HG02759 (cell line): ENCODE measurements at regions not wholly inside any gene's neighbourhood (a gene's known extent, or its start where the extent isn't known, plus 50 kb on each side); places are given as distances from the start of the nearest gene placed in this dataset.
"Not testable (repeated sequence)": the region's sequence is repeated elsewhere in the genome, so short reads cannot be mapped to it uniquely, and the experiment has no call there.

ENCODE experiments used
- ATAC-seq: cut with Tn5 transposase; IDR thresholded peaks from one replicate; pipeline ENCODE4 v1.9.1; 2021; ENCODE audit warnings: mild to moderate bottlenecking, moderate library complexity; ENCODE audit not compliant: unreplicated experiment

DNA sequence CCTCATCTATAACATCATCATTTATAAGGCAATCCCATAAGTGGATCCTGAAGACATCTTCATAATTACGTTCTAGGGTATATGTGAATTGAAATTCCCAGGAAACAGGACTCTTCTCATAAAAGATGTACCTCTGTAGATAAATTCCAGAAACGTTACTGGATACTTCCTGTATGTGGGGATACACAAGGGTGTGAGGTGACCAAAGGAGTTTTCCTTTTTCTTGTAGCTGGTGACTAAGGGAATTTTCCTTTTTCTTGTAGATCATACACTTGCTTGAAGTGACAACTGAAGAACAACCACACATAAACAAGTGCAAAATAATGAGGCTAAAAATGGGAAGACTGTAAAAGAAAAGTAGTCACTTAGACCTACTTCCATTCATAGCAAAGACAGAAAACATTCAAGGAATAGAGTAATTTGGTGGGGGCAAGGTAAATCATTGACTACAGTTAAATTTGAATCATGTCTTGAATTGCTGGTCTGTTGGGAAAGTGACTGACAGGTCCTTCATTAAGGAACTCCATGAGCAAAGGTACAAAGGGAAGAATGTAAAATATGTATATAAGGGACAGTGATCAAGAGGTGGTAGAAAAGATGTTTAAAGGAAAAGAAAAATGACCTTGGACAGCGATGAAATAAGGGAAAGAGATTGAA is 53.2 kb upstream of the UBE2E3 start:
- no peak for ATAC-seq

DNA sequence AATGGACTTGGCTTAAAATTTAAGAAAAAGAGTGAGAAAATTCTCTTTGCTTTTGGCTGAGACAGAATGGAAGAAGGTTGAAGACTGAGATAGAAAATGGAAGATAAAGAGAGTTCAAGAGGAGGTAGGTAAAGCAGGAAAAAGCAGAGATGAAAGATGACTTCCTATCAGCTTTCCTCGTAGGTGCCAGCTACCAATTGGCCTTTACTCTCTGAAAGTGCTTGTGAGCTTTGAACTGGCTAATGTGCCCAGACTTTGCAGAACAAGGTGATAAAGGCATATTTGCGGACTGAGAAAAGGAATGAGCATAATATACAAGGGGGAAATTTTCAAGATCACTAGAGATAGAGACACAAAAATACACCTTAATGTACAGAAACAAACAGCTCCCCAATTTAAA is 54.7 kb upstream of the UBE2E3 start:
- ATAC-seq, result no peak

DNA sequence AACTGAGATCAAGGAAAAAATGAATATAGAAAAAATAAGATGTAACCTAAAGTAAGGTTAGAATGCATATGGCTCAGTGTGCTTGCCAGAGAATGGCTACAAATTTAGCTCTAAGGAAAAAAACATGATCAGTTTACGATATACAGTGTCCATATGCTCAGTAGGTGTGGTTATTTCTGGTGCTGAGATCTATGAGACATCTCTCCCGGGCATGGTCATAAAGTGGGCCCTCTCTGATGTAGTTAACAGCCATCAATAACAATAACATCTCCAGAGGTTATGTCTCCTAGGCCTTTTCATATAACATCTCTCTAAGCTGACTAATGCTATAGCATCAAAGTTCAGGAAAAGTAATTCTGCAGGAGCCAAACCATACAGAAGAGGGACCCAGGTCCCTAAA is 56.3 kb upstream of the UBE2E3 start:
- ATAC-seq, result no peak

DNA sequence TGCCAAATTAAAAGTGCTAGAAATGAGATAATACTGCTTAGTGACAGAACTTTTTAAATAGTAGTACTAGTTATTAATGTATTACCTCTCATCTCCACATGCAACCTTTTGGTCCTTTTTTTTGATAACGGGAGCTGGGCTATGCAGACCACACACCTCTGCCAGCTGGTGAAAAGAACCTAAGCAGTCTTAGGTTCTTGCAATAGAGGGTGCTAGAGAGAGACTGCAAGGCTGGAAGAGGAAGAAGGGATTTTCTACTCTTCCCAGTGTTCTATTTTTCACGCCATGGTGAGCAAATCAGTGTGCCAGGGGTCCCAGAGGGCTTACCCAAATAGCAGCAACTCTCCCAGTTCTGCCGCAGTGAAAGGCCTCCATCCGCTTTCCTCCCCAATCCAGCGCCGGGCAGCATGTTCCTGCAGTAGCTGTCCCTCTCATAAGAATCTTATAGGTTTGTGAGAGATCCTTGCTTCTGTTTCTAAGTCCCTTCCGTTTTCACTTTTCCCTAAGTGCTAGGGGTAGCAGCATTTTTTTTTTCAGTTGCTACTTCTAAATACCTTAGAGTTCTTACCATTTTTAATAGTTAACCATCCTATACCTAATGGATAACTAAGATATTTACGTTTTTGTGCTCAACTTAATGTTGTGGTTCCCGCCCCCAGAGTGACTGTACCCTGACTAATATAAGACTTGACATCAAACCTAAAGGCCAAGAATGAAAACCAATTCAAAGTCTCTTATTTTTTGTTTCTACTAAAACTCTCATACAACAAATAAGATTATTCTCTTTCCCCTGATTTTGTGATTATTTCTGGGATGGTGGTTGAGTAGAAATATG is 69.4 kb upstream of the UBE2E3 start:
- no peak for ATAC-seq

DNA sequence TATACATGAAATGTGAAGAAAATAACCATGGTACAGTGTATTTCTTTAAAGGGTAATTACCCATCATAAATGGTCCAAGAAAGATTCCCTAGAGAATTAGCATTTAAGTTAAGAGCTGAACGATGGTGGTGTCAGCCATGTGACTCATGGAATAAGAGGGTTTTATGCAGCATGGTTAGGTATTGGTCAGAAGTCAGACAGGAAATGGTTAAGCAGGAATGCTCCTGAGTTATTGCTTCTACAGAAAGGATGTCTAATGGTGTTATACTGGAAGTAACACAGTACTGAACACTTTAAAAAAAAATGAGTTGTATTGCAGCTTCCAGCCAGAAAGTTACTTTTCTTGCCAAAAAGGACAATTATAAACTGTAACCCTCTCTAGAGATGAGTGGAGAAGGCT is 72.7 kb upstream of the UBE2E3 start:
- ATAC-seq, result no peak

DNA sequence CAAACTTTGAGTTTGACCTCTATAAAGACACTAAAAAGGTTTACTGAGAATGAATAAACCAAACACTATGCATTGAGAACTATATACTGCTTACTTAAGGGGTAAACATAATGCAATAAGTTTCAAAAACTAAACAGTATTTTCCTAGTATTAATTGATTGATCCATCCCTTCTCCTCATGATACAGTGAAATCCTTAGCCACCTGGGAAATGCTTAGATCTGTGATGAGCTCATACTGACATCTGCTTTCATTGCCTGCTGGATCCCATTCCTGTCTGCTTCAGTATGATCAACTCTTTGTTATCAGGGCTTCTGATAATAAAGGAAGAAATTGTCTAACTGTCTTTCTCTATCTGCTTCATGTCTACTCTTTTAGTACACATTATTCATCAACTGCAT is 74.9 kb upstream of the UBE2E3 start:
- no peak for ATAC-seq

DNA sequence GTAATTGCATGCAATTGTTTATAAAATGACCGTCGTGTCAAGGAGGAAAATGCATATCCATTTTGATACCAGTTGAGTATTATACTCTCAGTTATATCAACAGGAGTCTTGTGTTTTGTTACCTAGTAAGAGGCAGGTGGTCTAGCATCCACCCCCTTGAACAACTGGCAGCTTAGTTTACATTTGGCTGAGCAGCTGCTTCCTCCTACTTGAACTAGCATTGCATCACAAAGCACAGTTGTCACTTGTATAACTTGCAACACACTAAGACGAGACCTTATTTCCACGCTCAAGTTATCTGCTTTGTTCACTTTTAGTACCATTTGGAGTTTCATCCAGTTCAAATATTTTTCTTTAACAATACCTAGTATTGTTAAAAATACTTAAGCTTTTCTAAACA is 75.4 kb upstream of the UBE2E3 start:
- ATAC-seq, result no peak

DNA sequence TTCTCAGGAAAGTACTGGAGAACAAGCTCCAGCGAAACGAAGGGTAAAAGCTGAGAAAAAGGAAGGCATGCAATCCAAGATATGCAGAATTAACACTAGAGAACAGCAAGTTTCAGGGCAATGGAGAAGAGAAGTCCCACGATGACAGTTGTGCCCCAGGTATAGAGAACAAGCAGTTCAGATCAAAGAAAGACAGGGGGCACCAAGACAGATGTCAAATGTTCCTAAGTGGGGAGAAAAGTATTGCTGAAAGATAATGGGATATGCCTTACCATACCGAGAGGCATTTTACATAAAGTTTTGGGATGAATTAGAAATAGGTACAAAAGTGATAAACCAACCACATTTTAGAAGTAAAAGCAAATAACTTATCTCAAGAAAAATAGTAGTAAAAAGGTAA is 79.1 kb upstream of the UBE2E3 start:
- ATAC-seq, result no peak

DNA sequence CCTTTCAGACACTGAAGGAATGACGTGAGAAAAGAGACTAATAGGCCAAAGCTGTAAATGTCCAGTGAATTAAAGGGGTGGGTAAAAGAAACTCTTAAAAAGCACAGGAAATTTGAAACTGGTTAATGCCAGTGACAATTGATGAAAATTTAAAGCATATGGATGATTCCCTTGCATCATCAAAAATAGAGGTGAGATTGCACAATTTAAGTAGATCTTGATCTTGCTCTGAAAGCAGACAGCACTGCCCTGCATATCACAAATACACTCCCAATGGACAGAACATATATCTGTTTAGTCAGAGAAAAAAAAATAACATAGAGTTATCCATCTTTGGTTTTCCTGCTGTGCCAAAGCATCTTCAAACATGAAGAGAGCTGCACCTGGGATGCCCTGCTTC is 86.7 kb upstream of the UBE2E3 start:
- no peak for ATAC-seq

DNA sequence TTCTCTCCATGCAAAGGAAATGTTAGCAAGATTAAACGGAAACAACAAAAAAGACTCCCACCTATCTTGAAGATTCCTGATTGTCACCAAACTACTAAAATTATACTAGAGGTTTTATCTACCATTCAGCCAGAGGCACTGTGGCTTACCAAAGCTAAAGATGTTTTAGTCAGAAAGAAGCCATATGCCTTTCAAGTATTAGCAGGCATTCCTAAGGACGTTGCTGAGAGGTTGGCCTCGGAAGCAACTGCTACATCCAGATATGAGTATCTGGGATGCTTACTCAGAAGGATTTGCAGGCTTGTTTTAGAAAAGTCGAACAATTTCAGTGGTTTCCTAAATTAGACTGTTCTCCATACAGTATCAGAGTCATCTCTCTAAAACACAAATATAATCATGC is 88.3 kb upstream of the UBE2E3 start:
- no peak for ATAC-seq

DNA sequence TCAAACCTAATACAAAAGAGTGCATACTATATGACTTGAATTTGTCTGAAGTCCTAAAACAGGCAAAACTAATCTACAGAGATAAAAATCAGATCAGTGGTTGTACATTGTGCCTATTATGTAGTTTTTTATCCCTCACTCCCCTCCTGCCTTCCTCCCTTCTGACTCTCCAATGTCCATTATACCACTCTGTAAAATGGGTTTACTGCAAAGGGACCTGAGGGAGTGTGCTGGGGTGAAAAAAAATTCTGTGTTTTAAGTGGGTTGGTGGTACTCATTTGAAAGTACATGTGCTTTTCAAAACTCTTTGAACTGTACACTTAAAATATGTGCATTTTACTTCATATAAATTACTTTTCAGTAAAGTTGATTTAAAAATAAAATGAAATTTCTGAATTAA is 89.0 kb upstream of the UBE2E3 start:
- no peak for ATAC-seq

DNA sequence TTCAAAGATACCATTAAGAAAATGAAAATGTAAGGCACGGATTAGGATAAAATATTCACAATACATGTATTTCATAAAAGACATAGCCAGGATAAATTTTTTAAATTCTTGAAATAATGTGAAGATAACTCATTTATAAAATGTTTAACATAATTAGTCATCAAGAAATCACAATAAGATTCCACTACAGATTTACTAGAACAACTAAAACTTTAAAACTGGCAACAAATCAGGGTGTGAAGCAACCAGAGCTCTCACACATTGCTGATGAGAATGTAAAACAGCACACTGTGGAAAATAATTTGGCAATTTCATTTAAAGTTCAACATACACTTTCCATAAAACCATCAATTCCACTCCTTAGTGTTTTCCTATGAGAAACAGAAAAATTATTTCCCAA is 89.6 kb upstream of the UBE2E3 start:
- ATAC-seq, result no peak

DNA sequence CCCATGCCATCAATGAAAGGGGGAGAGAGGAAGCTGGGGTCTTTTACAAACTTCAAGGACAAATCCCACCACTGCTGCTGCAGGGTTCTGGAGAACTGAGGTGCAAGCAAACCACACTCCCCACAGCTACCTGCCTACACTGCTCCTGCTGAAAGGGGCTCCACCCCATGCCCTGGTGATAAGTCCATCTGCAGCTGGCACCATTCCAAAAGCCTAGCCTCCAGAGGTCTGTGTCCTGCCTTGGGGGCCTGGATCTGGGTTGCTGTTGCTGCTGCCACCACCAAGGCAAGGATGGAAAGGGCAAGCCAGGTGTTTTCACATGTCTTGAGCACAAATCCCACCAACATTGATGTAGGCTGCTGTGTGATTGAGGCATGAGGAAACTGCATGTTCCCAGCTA is 97.4 kb upstream of the UBE2E3 start:
- ATAC-seq, result no peak

DNA sequence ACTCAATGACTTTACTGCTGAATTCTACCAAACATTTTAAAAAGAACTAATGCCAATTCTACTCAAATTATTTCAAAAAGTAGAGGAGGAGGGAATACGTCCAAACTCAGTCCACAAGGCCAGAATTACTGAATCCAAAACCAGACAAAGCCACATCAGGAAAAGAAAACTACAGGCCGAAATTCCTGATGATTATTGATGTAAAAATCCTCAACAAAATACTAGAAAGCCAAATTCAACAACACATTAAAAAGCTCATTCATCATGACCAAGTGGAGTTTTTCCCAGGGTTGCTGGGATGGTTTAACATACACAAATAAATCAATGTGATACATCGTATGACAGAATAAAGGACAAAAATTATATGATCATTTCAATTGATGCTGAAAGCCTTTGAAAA is 103.9 kb upstream of the UBE2E3 start:
- no peak for ATAC-seq

DNA sequence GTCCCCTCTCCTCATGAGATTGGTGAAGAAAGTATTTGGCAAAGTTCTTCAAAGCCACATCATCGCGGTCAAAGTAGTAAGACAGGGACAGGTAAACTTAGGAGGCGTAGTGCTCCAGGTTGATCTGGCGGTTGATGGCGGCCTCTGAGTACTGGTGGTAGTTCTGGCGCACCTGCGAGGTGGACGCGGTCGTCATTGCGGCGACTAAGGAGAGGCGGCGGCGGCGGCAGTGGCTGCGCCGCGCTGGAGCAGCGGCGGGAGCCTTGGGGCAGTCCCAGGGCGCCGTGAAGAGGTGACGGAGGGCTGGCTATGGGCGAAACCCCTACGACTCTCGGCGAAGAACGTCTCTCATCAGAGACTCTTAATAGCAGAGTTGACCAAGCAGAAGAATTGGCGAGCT is 107.2 kb upstream of the UBE2E3 start:
- no peak for ATAC-seq

DNA sequence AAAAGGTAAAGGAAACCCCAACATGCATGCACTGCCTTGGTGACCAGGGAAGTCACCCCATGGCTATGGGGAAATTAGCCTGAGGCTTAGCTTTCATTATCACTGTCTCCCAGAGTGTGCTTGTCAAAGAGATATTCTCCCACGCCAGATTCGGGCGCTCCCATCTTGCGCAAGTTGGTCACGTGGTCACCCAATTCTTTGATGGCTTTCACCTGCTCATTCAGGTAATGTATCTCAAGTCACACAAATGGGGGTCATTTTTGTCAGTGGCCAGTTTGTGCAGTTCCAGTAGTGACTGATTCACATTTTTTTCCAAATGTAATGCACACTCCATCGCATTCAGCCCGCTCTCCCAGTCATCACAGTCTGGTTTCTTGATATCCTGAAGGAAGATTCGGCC is 107.6 kb upstream of the UBE2E3 start:
- not testable (repeated sequence) for ATAC-seq

DNA sequence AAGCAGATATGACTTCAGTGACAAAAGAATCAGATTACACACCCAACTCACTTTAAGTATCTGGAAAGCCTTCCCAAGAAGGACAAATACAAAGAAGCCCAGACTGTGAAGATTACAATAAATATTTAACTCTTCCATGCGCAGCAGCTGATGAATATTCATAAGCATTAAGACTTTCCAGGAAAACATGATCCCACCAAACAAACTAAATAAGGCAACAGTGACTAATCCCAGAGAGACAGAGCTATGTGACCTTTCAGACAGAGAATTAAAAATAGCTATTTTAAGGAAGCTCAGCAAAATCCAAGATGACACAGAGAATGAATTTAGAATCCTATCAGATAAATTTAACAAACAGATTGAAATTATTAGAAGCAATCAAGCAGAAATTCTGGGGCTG is 108.2 kb upstream of the UBE2E3 start:
- ATAC-seq, result no peak

DNA sequence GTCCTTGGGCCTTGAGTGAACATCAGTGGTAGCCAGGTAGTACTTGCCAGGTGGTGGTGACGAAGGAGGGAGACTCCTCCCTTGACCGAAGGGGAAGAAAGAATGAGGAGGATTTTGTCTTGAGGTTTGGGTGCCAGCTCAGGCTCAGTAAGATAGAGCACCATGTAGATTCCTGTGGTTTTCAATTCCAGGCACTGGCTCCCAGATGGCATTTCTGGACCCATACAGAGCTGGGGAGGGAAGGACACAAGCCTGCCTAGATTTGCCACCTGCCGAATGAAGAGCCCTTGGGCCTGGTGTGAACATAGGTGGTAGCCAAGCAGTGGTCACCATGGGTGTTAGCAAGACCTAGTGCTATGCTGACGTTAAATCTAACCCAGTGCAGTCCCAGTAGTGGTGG is 108.8 kb upstream of the UBE2E3 start:
- no peak for ATAC-seq

DNA sequence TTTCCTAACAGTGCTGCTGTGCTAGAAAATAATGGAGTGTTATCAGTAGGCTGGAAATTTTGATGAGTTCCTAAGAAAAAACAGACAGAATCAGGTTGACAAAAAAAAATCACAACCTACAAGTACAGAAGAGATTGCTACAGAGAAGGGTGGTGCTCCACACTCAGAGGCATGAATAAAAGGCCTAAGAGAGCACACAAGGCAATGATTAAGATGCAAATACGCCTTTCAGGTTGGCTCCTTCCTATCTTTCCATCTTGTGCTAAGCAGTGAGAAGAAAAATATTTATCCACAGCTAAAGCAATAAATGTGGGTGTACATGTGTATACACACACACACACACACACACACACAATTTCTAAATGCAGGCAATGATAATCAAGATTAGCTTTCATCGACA is 130.6 kb upstream of the UBE2E3 start:
- ATAC-seq, result no peak

DNA sequence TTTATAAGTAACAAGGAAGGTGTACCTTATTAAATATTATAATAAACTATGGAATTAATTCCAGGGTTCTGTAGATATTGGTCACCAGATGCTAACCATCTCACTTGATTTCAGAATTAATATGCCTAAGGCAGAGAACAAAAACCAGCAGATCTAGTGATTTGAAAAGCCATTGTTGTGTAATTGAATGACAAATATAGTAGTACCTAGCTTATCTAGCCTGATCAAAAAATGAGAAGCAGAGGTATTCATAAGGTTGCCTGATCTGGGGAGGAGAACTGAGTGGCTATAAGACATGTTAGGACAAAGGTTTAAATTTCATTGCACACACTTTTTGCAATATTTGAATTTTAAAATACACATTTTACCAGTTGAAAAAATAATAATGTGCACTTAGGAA is 132.0 kb upstream of the UBE2E3 start:
- ATAC-seq, result no peak

DNA sequence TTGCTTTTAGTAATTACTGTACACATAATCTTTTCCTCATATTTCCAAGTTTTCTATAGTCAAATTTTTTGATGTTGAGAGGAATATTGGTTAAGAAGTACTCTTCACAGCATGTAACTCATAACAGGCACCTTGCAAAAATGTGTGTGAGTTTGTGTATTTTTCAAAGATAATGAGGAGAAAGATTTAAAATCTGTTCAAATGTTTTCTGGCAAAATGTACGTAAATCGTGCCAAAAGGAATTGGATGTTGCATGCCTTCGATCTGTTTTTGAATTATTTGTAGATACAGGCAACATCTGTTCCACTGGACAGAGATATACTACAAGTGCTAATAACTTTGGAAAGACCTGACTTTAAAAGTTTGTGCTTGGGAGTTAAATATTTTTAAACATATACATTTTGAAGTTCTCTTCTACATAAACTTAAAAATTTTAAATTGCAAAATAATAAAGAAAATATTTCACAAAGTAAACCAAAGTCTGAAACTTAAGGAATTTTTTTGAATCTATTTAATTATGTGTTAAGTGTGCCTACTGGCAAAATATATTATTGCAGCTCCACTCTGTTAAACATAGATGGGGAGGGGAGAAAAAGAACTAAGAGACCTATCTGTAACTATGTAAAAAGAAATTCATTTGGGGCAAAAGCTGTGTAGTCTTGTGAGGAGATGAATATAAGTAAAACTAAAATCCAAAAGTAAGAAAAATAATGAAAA is 133.5 kb upstream of the UBE2E3 start:
- no peak for ATAC-seq

DNA sequence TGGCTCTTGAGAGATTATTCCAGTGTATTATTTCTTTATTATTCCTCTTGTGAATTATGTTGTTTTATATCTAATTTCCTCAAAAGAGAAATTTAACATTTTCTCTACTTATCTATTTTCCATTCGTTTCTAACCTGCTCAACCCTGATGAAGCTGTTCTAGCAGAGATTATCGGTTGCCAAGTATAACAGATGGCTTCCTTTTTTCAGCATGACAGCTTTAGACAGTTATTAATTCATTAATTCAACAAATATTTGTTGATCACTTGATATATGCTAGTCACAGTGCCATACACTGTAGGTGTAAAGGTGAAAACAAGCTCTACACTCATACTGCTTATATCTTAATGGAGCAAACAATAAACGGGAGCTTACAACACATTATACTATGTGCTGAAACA is 137.9 kb upstream of the UBE2E3 start:
- no peak for ATAC-seq
